HEK293 (cell line): ENCODE measurements at regions not wholly inside any gene's neighbourhood (a gene's known extent, or its start where the extent isn't known, plus 50 kb on each side); places are given as distances from the start of the nearest gene placed in this dataset.

ENCODE experiments used
- CTCF ChIP-seq: fragments of 450-650 bp; formaldehyde crosslinking; IDR thresholded peaks from 2 replicates; pipeline ENCODE4 v1.5.1; 2016; ENCODE audit warnings: missing biosample characterization, missing genetic modification characterization
- ZNF175 ChIP-seq: fragments of 450-650 bp; formaldehyde crosslinking; IDR thresholded peaks from 2 replicates; pipeline ENCODE4 v1.5.1; 2016; ENCODE audit warnings: missing biosample characterization, missing genetic modification characterization
- ZNF211 ChIP-seq: fragments of 450-650 bp; formaldehyde crosslinking; IDR thresholded peaks from 2 replicates; pipeline ENCODE4 v1.5.1; 2016; ENCODE audit warnings: low read depth, missing biosample characterization, missing genetic modification characterization
- ZNF664 ChIP-seq: fragments of 450-650 bp; formaldehyde crosslinking; IDR thresholded peaks from 2 replicates; pipeline ENCODE4 v1.5.1; 2016; ENCODE audit warnings: missing biosample characterization, missing genetic modification characterization

GRCh38 chr18:68121308-68121707, 593.6 kb downstream of the TMX3 start:
- TF ChIP-seq CTCF (tag by site-specific recombination) (no peak), ZNF664 (tag by site-specific recombination) (no peak), ZNF211 (tag by site-specific recombination) (no peak), ZNF175 (no peak)
